Effector memory CD8-positive, alpha-beta T cell (primary cell): ENCODE measurements at regions not wholly inside any gene's neighbourhood (a gene's known extent, or its start where the extent isn't known, plus 50 kb on each side); places are given as distances from the start of the nearest gene placed in this dataset.
"Not testable (repeated sequence)": the region's sequence is repeated elsewhere in the genome, so short reads cannot be mapped to it uniquely, and the experiment has no call there.

Source experiments
- ATAC-seq: fragments of 150-1000 bp; cut with Tn5 transposase; replicated peaks from 2 replicates; pipeline ENCODE4 v1.10.0; 2021; ENCODE audit warnings: mild to moderate bottlenecking, moderate library complexity
- DNase-seq, 3 experiments: peaks; one replicate each; pipeline ENCODE4 v3.0.0; 2021
- H3K27ac Mint-ChIP-seq, 2 donors: one replicate each; pipeline ENCODE4 v1.8.0; 2022; ENCODE audit warnings: mild to moderate bottlenecking in 2 of 2, mixed read lengths in 2 of 2, moderate library complexity in 2 of 2
- H3K27me3 Mint-ChIP-seq, 2 donors: one replicate each; pipeline ENCODE4 v1.8.0; 2022; ENCODE audit warnings: mixed read lengths in 2 of 2
- H3K36me3 Mint-ChIP-seq: one replicate; pipeline ENCODE4 v1.8.0; 2022; ENCODE audit warnings: mild to moderate bottlenecking, moderate library complexity, mixed read lengths; ENCODE audit not compliant: insufficient read depth
- H3K4me1 Mint-ChIP-seq, 2 donors: one replicate each; pipeline ENCODE4 v1.8.0; 2022; ENCODE audit warnings: low read depth in 2 of 2, mixed read lengths in 2 of 2
- H3K4me3 Mint-ChIP-seq, 2 donors: one replicate each; pipeline ENCODE4 v1.8.0; 2022; ENCODE audit warnings: mild to moderate bottlenecking in 2 of 2, mixed read lengths in 2 of 2, moderate library complexity in 2 of 2
- H3K9me3 Mint-ChIP-seq, 2 donors: one replicate each; pipeline ENCODE4 v1.8.0; 2022; ENCODE audit warnings: mixed read lengths in 2 of 2

- DNase-seq: no peak
- H3K4me3 Mint-ChIP-seq: no peak overlapping the region
These were observed 272.7 kb upstream of the VWC2 start for GRCh38 chr7:49500741-49501140.

GRCh38 chr7:49507206-49507605 is 266.2 kb upstream of the VWC2 start:
- DNase-seq, H3K27me3 Mint-ChIP-seq, H3K9me3 Mint-ChIP-seq, H3K36me3 Mint-ChIP-seq, H3K4me1 Mint-ChIP-seq, H3K4me3 Mint-ChIP-seq, ATAC-seq, H3K27ac Mint-ChIP-seq: not testable (repeated sequence)

More at GRCh38 chr7:49500741-49501140, 272.7 kb upstream of the VWC2 start:
- Mint-ChIP-seq H3K9me3 (peaks cover 0 to 11% of the 10 kb centered on the region in 2 donors), H3K4me1 (no peaks in the 10 kb centered on the region), H3K36me3 (no peaks in the 10 kb centered on the region), H3K27me3 (no peaks in the 10 kb centered on the region), H3K27ac (no peak overlapping the region)
- ATAC-seq: no peak

GRCh38 chr7:49513911-49514310 is 259.5 kb upstream of the VWC2 start:
- no peaks in the 10 kb centered on the region for H3K36me3 Mint-ChIP-seq
- H3K9me3 Mint-ChIP-seq: peaks cover 2% of the 10 kb centered on the region in 2 donors
- H3K27ac Mint-ChIP-seq: no peak overlapping the region
- H3K27me3 Mint-ChIP-seq: no peaks in the 10 kb centered on the region
- DNase-seq (no peak), ATAC-seq (no peak)
- H3K4me1 Mint-ChIP-seq: no peaks in the 10 kb centered on the region
- H3K4me3 Mint-ChIP-seq: no peak overlapping the region

GRCh38 chr7:49520951-49521350 is 252.5 kb upstream of the VWC2 start:
- no peak overlapping the region for H3K4me3 Mint-ChIP-seq

GRCh38 chr7:49522111-49522510 is 251.3 kb upstream of the VWC2 start:
- Mint-ChIP-seq H3K36me3 (peaks cover 3% of the 10 kb centered on the region), H3K9me3 (peaks cover 2 to 19% of the 10 kb centered on the region in 2 donors), H3K4me1 (no peaks in the 10 kb centered on the region), H3K27ac (no peak overlapping the region), H3K4me3 (no peak overlapping the region), H3K27me3 (no peaks in the 10 kb centered on the region)
- DNase-seq (no peak), ATAC-seq (no peak)

More at GRCh38 chr7:49520951-49521350, 252.5 kb upstream of the VWC2 start:
- H3K27ac Mint-ChIP-seq: no peak overlapping the region
- no peaks in the 10 kb centered on the region for H3K36me3 Mint-ChIP-seq
- no peaks in the 10 kb centered on the region for H3K27me3 Mint-ChIP-seq
- DNase-seq (no peak), ATAC-seq (no peak)
- H3K4me1 Mint-ChIP-seq: no peaks in the 10 kb centered on the region
- H3K9me3 Mint-ChIP-seq: peaks cover under 1 to 19% of the 10 kb centered on the region in 2 donors

- DNase-seq (no peak), ATAC-seq (no peak)
- no peak overlapping the region for H3K4me3 Mint-ChIP-seq
- H3K36me3 Mint-ChIP-seq: peaks cover 3% of the 10 kb centered on the region
- peaks cover 6 to 24% of the 10 kb centered on the region in 2 donors for H3K9me3 Mint-ChIP-seq
- H3K27me3 Mint-ChIP-seq: no peaks in the 10 kb centered on the region
- no peak overlapping the region for H3K27ac Mint-ChIP-seq
- H3K4me1 Mint-ChIP-seq: no peaks in the 10 kb centered on the region
These were observed 249.6 kb upstream of the VWC2 start for GRCh38 chr7:49523870-49524269.

GRCh38 chr7:49527182-49527581 is 246.3 kb upstream of the VWC2 start:
- Mint-ChIP-seq H3K4me1 (no peaks in the 10 kb centered on the region), H3K4me3 (no peak overlapping the region), H3K9me3 (peaks cover 8 to 15% of the 10 kb centered on the region in 2 donors), H3K36me3 (peaks cover 3% of the 10 kb centered on the region), H3K27me3 (no peaks in the 10 kb centered on the region), H3K27ac (no peak overlapping the region)
- DNase-seq: no peak
- ATAC-seq: no peak

- Mint-ChIP-seq H3K9me3 (peaks cover 7 to 14% of the 10 kb centered on the region in 2 donors), H3K36me3 (peaks cover 3% of the 10 kb centered on the region), H3K27ac (no peak overlapping the region), H3K27me3 (no peaks in the 10 kb centered on the region), H3K4me1 (no peaks in the 10 kb centered on the region), H3K4me3 (no peak overlapping the region)
- DNase-seq: no peak
- no peak for ATAC-seq
These were observed 243.0 kb upstream of the VWC2 start for GRCh38 chr7:49530481-49530880.

- H3K27me3 Mint-ChIP-seq: no peaks in the 10 kb centered on the region
- H3K36me3 Mint-ChIP-seq: no peaks in the 10 kb centered on the region
- ATAC-seq: no peak
- peaks cover 7 to 14% of the 10 kb centered on the region in 2 donors for H3K9me3 Mint-ChIP-seq
- H3K4me1 Mint-ChIP-seq: no peaks in the 10 kb centered on the region
- no peak overlapping the region for H3K27ac Mint-ChIP-seq
- H3K4me3 Mint-ChIP-seq: no peak overlapping the region
- no peak for DNase-seq
These were observed 209.6 kb upstream of the VWC2 start for GRCh38 chr7:49563693-49564378.

- Mint-ChIP-seq H3K4me3 (no peak overlapping the region), H3K27me3 (no peaks in the 10 kb centered on the region), H3K36me3 (no peaks in the 10 kb centered on the region), H3K9me3 (peaks cover 7 to 14% of the 10 kb centered on the region in 2 donors), H3K4me1 (no peaks in the 10 kb centered on the region), H3K27ac (no peak overlapping the region)
- ATAC-seq: no peak
- no peak for DNase-seq
These were observed 209.1 kb upstream of the VWC2 start for GRCh38 chr7:49564379-49564714.

GRCh38 chr7:49577576-49577975 is 195.9 kb upstream of the VWC2 start:
- Mint-ChIP-seq H3K9me3 (peaks cover 7 to 13% of the 10 kb centered on the region in 2 donors), H3K27ac (no peak overlapping the region), H3K36me3 (no peaks in the 10 kb centered on the region), H3K4me3 (no peak overlapping the region), H3K27me3 (no peaks in the 10 kb centered on the region), H3K4me1 (no peaks in the 10 kb centered on the region)
- DNase-seq (no peak), ATAC-seq (no peak)

- no peak overlapping the region for H3K27ac Mint-ChIP-seq
- H3K36me3 Mint-ChIP-seq: no peaks in the 10 kb centered on the region
- H3K9me3 Mint-ChIP-seq: peaks cover 12 to 13% of the 10 kb centered on the region in 2 donors
- H3K4me1 Mint-ChIP-seq: no peaks in the 10 kb centered on the region
- ATAC-seq (no peak), DNase-seq (no peak)
- H3K4me3 Mint-ChIP-seq: no peak overlapping the region
- H3K27me3 Mint-ChIP-seq: no peaks in the 10 kb centered on the region
These were observed 194.0 kb upstream of the VWC2 start for GRCh38 chr7:49579408-49579807.

- H3K4me1 Mint-ChIP-seq: no peaks in the 10 kb centered on the region
- H3K36me3 Mint-ChIP-seq: no peaks in the 10 kb centered on the region
- ATAC-seq (no peak), DNase-seq (no peak)
- peaks cover 11 to 12% of the 10 kb centered on the region in 2 donors for H3K9me3 Mint-ChIP-seq
- no peaks in the 10 kb centered on the region for H3K27me3 Mint-ChIP-seq
- no peak overlapping the region for H3K27ac Mint-ChIP-seq
- no peak overlapping the region for H3K4me3 Mint-ChIP-seq
These were observed 193.4 kb upstream of the VWC2 start for GRCh38 chr7:49580000-49580399.

- no peaks in the 10 kb centered on the region for H3K4me1 Mint-ChIP-seq
- H3K27me3 Mint-ChIP-seq: no peaks in the 10 kb centered on the region
- no peak overlapping the region for H3K27ac Mint-ChIP-seq
- DNase-seq (no peak), ATAC-seq (no peak)
- H3K9me3 Mint-ChIP-seq: peaks cover 12 to 13% of the 10 kb centered on the region in 2 donors
- H3K4me3 Mint-ChIP-seq: no peak overlapping the region
- H3K36me3 Mint-ChIP-seq: no peaks in the 10 kb centered on the region
These were observed 192.7 kb upstream of the VWC2 start for GRCh38 chr7:49580761-49581160.
